GM06990 (cell line): ENCODE measurements at regions not wholly inside any gene's neighbourhood (a gene's known extent, or its start where the extent isn't known, plus 50 kb on each side); places are given as distances from the start of the nearest gene placed in this dataset.

Experiments used
- DNase-seq: peaks from one replicate; pipeline ENCODE4 v3.0.0-alpha.2; 2011; ENCODE audit not compliant: insufficient read length; ENCODE audit errors: extremely low read depth
- H3K27me3 ChIP-seq: replicated peaks from 2 replicates; pipeline ENCODE4 v1.6.0; 2011; ENCODE audit warnings: low read length; ENCODE audit not compliant: control insufficient read depth, insufficient read depth
- H3K36me3 ChIP-seq: 2 replicates; pipeline ENCODE4 v1.5.1; 2011; ENCODE audit warnings: low read length; ENCODE audit not compliant: control insufficient read depth, insufficient read depth
- H3K4me3 ChIP-seq: replicated peaks from 2 replicates; pipeline ENCODE4 v1.5.1; 2011; ENCODE audit warnings: low read depth, mild to moderate bottlenecking, control low read depth, low read length
- TF ChIP-seq, protein P1 (sequence below): IDR thresholded peaks from 2 replicates; pipeline ENCODE4 v1.5.1; 2011; ENCODE audit warnings: low read length, control low read depth, mild to moderate bottlenecking, inconsistent platforms; ENCODE audit not compliant: insufficient read depth, poor library complexity, severe bottlenecking

DNA sequence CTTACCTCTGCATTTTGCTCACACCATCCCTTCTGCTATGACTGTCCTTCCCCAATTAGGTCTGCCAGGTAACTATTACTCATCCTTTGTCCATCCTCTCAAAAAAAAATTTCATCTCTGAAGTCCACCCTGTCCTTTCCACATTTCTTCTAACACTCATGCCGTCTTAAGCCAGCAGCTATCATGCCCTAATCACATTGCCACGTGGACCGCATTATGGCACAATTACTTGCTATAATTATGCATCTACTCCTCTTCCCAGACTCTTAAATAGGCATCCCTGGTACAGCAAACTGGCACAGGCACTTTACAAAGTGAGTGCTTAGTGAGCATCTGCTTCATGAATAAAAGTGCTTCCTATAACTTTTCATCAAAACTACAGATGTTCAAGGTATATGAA, 295.4 kb upstream of the ESRRG start:
- H3K27me3 ChIP-seq, result no peaks in the 10 kb centered on the region
- no peaks in the 10 kb centered on the region for H3K36me3 ChIP-seq
- no peak overlapping the region for H3K4me3 ChIP-seq
- TF ChIP-seq, protein P1, sequence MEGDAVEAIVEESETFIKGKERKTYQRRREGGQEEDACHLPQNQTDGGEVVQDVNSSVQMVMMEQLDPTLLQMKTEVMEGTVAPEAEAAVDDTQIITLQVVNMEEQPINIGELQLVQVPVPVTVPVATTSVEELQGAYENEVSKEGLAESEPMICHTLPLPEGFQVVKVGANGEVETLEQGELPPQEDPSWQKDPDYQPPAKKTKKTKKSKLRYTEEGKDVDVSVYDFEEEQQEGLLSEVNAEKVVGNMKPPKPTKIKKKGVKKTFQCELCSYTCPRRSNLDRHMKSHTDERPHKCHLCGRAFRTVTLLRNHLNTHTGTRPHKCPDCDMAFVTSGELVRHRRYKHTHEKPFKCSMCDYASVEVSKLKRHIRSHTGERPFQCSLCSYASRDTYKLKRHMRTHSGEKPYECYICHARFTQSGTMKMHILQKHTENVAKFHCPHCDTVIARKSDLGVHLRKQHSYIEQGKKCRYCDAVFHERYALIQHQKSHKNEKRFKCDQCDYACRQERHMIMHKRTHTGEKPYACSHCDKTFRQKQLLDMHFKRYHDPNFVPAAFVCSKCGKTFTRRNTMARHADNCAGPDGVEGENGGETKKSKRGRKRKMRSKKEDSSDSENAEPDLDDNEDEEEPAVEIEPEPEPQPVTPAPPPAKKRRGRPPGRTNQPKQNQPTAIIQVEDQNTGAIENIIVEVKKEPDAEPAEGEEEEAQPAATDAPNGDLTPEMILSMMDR, result no peak
- DNase-seq, result no peak

DNA sequence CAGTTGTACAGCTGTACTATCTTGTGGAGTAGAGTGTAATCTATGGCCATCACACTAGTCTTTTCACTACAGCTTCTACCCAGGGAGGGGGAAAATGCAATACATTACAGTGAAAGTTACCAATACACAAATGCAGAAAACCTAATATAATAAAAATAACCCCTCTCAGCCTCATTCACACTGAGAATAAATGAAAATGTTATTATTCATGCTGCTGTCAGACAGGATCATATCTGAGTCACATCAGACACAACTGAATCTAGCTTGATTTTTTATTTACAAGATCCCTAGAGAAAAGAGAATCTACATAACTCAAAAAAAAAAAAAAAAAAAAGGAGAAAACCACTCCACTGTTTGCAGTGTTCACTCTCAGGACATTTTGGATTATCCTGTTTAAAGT, 293.9 kb upstream of the ESRRG start:
- TF ChIP-seq, protein P1, result no peak
- Histone ChIP-seq H3K27me3 (no peaks in the 10 kb centered on the region), H3K36me3 (no peaks in the 10 kb centered on the region), H3K4me3 (no peak overlapping the region)
- no peak for DNase-seq

DNA sequence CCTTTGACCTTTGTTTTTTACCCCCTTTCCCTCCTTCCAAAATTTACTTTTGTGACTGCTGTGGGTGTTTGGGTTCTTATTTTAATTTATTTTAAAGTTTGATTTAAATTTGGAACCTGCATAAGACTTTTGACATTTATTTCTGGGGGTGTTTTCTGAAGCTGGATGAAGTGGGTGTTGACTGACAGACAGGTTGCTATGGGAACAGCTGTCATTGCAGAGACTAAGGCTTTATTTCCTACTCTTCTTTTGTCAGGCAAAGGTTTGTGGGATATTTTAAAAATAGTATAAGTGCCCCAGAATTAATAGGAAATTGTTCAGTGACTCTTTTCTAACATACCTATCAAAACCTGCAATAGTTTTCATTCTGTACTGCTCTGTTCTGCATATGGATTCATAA, 290.8 kb upstream of the ESRRG start:
- H3K27me3 ChIP-seq, result no peaks in the 10 kb centered on the region
- TF ChIP-seq, protein P1, result no peak
- H3K36me3 ChIP-seq, result no peaks in the 10 kb centered on the region
- H3K4me3 ChIP-seq, result no peak overlapping the region
- DNase-seq, result no peak

DNA sequence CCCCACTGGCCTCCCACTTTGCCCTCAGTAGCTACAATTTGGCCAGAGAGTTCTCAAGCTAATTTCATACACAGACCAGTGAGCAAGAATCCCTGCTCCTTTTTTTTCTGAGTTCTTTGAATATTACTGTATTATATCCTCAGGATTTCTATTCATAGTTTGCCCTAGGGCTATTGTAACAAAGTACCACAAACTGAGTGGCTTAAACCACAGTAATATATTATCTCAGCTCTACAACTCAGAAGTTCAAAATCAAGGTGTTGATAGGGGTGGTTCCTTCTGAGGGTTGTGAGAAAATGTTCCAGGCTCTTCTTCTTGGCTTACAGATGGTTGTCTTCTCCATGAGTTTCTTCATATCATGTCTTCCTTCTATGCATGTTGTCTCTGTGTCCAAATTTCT, 289.4 kb upstream of the ESRRG start:
- Histone ChIP-seq H3K36me3 (no peaks in the 10 kb centered on the region), H3K4me3 (no peak overlapping the region), H3K27me3 (no peaks in the 10 kb centered on the region)
- no peak for DNase-seq
- TF ChIP-seq, protein P1, result no peak

DNA sequence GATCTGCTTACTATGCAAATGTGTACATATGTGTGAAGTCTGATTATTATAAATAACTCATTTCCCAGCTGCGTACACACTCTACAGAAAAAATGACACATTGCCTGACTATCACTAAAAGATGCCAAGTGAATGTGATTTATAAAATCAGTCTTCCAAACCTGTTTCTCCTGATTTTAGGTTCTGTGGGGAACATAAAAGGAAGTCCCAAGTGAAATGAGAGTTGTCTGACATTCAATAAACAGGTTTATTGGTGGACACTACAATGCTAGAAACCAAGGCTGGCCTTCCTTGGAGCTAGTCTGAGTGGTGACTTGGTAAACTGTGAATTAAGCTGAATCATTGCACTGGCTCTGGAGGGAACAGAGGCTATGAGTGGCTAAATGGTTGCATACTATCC, 287.9 kb upstream of the ESRRG start:
- TF ChIP-seq, protein P1, result no peak
- Histone ChIP-seq H3K4me3 (no peak overlapping the region), H3K27me3 (no peaks in the 10 kb centered on the region), H3K36me3 (no peaks in the 10 kb centered on the region)
- no peak for DNase-seq

DNA sequence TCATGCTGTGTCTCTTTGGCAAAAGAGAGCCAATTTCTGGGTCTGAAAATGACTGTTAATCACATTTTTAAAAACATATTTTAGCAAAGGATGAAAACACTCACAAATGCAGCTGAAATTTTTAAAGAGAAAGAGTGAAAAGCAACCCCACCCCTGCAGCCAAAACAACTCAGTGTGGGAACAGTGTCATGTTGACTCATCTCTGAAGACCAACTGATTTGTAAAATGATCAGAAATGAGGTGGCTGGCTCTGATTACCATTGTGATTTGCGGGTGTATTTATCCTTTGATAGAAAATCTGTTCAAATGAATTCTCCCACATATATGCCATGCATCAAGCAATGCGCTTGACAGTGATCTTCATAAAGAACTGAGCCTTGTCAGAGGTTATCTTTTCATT, 287.0 kb upstream of the ESRRG start:
- no peaks in the 10 kb centered on the region for H3K36me3 ChIP-seq
- TF ChIP-seq, protein P1, result no peak
- H3K27me3 ChIP-seq, result no peaks in the 10 kb centered on the region
- DNase-seq, result no peak
- H3K4me3 ChIP-seq, result no peak overlapping the region
